ENCODE measurements at regions not wholly inside any gene's neighbourhood (a gene's known extent, or its start where the extent isn't known, plus 50 kb on each side); places are given as distances from the start of the nearest gene placed in this dataset.

DNA sequence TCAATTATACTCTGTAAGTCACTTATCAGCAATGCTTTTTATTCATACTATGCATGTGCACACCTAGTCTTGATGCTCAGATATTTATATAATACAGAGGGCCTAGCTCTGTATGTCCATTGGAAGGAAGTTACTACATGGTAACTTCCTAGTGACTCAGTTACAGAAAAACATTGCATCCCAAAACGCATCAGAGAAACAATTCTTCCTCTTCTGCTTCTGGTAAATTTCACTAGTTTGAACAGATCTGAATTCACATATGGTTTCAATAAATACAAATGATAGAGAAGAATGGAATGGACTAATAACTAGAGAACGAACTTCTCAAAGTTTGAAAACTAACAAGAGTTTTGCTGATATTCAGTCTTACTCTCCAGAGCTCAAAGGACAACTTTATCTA lies 811.3 kb upstream of the ADGRL2 start:
- DNase-seq: no peak
- Histone ChIP-seq H3K9me3 (no peaks in the 10 kb centered on the region), H3K27me3 (no peaks in the 10 kb centered on the region), H3K4me3 (no peak overlapping the region), H3K4me1 (no peaks in the 10 kb centered on the region), H3K27ac (no peak overlapping the region), H3K36me3 (no peaks in the 10 kb centered on the region)
- intact Hi-C loops (cut with DNase I): no loop called here
- no peak for TF ChIP-seq POLR2AphosphoS5 (IDR thresholded peaks at IDR 0.05)
- TF ChIP-seq, protein P1, sequence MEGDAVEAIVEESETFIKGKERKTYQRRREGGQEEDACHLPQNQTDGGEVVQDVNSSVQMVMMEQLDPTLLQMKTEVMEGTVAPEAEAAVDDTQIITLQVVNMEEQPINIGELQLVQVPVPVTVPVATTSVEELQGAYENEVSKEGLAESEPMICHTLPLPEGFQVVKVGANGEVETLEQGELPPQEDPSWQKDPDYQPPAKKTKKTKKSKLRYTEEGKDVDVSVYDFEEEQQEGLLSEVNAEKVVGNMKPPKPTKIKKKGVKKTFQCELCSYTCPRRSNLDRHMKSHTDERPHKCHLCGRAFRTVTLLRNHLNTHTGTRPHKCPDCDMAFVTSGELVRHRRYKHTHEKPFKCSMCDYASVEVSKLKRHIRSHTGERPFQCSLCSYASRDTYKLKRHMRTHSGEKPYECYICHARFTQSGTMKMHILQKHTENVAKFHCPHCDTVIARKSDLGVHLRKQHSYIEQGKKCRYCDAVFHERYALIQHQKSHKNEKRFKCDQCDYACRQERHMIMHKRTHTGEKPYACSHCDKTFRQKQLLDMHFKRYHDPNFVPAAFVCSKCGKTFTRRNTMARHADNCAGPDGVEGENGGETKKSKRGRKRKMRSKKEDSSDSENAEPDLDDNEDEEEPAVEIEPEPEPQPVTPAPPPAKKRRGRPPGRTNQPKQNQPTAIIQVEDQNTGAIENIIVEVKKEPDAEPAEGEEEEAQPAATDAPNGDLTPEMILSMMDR (IDR thresholded peaks at IDR 0.05): no peak
- TF ChIP-seq EP300 (IDR thresholded peaks at IDR 0.05): no peak
- no peak for TF ChIP-seq POLR2A (IDR thresholded peaks at IDR 0.05)
- WGBS, 2 donors: 83 to 85% methylated on average over 2 of the region's 2 CpGs

DNA sequence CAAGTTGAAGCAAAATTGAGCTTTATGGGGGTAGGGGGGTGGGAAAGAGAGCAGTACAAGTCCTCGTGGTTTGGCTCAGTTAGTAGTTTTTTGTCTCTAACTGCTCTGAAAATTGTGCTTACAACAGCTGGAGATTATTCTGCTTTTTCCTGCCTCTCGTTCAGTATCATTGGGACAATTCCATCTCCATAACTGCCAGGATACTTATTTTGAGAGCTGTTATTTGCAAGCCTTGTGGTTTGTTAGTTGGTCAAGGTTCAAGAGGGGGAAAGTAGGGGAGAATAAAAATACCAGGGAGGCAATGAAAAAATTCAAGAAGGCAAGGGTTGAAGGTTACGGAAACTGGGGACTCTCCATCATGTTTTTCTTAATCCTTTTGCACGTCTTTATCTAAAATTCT lies 811.8 kb upstream of the ADGRL2 start:
- TF ChIP-seq POLR2AphosphoS5 (IDR thresholded peaks at IDR 0.05) (no peak), EP300 (IDR thresholded peaks at IDR 0.05) (no peak), POLR2A (IDR thresholded peaks at IDR 0.05) (no peak)
- TF ChIP-seq, protein P1 (IDR thresholded peaks at IDR 0.05): no peak
- Histone ChIP-seq H3K4me1 (no peaks in the 10 kb centered on the region), H3K4me3 (no peak overlapping the region), H3K27ac (no peak overlapping the region), H3K36me3 (no peaks in the 10 kb centered on the region), H3K27me3 (no peaks in the 10 kb centered on the region), H3K9me3 (no peaks in the 10 kb centered on the region)
- WGBS, 2 donors: 55 to 56% methylated on average over 4 of the region's 4 CpGs
- intact Hi-C loops (cut with DNase I): no loop called here
- no peak for DNase-seq

DNA sequence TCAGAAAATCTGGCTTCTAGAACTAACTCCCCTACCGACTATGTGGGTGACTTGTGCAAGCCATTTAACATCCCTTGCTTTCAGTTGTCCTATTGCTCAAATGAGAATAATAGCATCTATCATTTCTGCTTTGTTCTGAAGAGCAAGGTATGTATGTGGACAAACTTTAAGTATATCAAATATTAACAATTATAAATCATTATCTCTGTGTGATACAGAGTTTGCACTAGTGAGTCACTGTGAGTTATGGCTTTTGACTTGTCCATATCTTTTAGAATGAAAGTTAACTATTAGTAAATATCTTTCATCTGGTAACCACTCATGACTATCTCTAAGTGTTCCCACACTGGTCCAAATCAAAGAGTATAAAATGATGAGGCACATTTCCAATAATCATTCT lies 812.9 kb upstream of the ADGRL2 start:
- intact Hi-C loops (cut with DNase I): no loop called here
- Histone ChIP-seq H3K27me3 (no peaks in the 10 kb centered on the region), H3K4me3 (no peak overlapping the region), H3K9me3 (no peaks in the 10 kb centered on the region), H3K27ac (no peak overlapping the region), H3K4me1 (no peaks in the 10 kb centered on the region), H3K36me3 (no peaks in the 10 kb centered on the region)
- TF ChIP-seq EP300 (IDR thresholded peaks at IDR 0.05): no peak
- TF ChIP-seq POLR2A (IDR thresholded peaks at IDR 0.05): no peak
- TF ChIP-seq, protein P1 (IDR thresholded peaks at IDR 0.05): no peak
- no peak for TF ChIP-seq POLR2AphosphoS5 (IDR thresholded peaks at IDR 0.05)
- 82 to 84% methylated on average over 1 of the region's 1 CpG for WGBS, 2 donors
- DNase-seq: no peak

DNA sequence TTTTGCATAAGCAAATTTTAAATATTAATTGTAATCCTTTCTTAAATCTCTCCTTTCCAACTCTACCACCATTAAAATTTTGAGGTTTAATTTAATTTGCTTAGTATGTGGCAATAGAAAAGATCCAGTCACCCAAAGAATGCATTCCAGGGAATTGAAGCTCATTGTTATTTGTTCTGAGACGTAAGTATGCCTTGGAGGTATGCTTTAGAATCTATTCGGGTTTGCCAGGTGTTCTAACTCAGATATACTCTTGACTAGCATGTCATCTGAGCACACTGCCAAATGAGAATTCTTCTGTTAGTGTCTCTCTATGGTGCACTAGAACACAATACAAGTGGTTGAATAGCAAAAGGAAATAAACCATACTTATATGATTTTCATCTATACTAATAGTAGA lies 813.6 kb upstream of the ADGRL2 start:
- H3K4me3 ChIP-seq: no peak overlapping the region
- intact Hi-C loops (cut with DNase I): no loop called here
- TF ChIP-seq POLR2A (IDR thresholded peaks at IDR 0.05) (no peak), EP300 (IDR thresholded peaks at IDR 0.05) (no peak), POLR2AphosphoS5 (IDR thresholded peaks at IDR 0.05) (no peak)
- TF ChIP-seq, protein P1 (IDR thresholded peaks at IDR 0.05): no peak
- no peak for DNase-seq
- no peaks in the 10 kb centered on the region for H3K36me3 ChIP-seq
- H3K27me3 ChIP-seq: no peaks in the 10 kb centered on the region
- no peaks in the 10 kb centered on the region for H3K4me1 ChIP-seq
- no peaks in the 10 kb centered on the region for H3K9me3 ChIP-seq
- no peak overlapping the region for H3K27ac ChIP-seq
- WGBS, 2 donors: 76% methylated on average over 2 of the region's 2 CpGs

DNA sequence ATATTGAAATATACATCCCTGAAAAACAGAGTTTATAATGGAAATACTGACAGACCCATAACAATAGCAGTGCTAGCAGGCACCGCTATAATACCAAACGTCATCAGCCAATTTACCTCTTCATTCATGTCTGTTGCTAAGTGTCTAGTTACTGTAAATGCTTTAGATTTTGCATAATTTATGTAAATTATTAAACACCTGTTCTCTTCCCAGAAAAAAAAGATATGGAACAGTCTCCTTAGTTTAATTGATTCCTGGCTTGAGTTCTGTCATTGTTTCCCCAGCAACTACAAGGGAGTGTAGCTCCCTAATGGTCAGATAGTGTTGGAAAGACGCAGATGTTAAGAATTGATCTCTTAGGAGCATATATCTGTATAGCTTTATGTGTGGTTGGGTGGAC lies 817.9 kb upstream of the ADGRL2 start:
- Histone ChIP-seq H3K36me3 (no peaks in the 10 kb centered on the region), H3K4me3 (no peak overlapping the region), H3K27ac (no peak overlapping the region), H3K27me3 (no peaks in the 10 kb centered on the region), H3K9me3 (no peaks in the 10 kb centered on the region), H3K4me1 (no peaks in the 10 kb centered on the region)
- 85 to 90% methylated on average over 3 of the region's 3 CpGs for WGBS, 2 donors
- TF ChIP-seq, protein P1 (IDR thresholded peaks at IDR 0.05): no peak
- TF ChIP-seq POLR2AphosphoS5 (IDR thresholded peaks at IDR 0.05) (no peak), POLR2A (IDR thresholded peaks at IDR 0.05) (no peak)
- no peak for DNase-seq
- intact Hi-C loops (cut with DNase I): no loop called here

Data from sigmoid colon (tissue), 6 donors.